Ishikawa (cell line): ENCODE measurements at regions not wholly inside any gene's neighbourhood (a gene's known extent, or its start where the extent isn't known, plus 50 kb on each side); places are given as distances from the start of the nearest gene placed in this dataset.

Experiments
- EP300 ChIP-seq: IDR thresholded peaks from 2 replicates; pipeline ENCODE4 v1.6.1; 2012; ENCODE audit warnings: borderline replicate concordance
- REST ChIP-seq: IDR thresholded peaks from 2 replicates; pipeline ENCODE4 v1.6.1; 2012; ENCODE audit warnings: low read depth, mild to moderate bottlenecking
- YY1 ChIP-seq: IDR thresholded peaks from 2 replicates; pipeline ENCODE4 v1.6.1; 2012; ENCODE audit warnings: low read depth
- TF ChIP-seq, protein P1 (sequence below): IDR thresholded peaks from 2 replicates; pipeline ENCODE4 v1.6.1; 2012
- TF ChIP-seq, protein P2 (sequence below): IDR thresholded peaks from 2 replicates; pipeline ENCODE4 v1.6.1; 2012

GRCh38 chr10:124239696-124240095 is 146.3 kb upstream of the CHST15 start:
- TF ChIP-seq, protein P1, sequence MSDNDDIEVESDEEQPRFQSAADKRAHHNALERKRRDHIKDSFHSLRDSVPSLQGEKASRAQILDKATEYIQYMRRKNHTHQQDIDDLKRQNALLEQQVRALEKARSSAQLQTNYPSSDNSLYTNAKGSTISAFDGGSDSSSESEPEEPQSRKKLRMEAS, result no peak
- TF ChIP-seq EP300, result no peak
- TF ChIP-seq REST, result no peak
- no peak for TF ChIP-seq YY1
- TF ChIP-seq, protein P2, sequence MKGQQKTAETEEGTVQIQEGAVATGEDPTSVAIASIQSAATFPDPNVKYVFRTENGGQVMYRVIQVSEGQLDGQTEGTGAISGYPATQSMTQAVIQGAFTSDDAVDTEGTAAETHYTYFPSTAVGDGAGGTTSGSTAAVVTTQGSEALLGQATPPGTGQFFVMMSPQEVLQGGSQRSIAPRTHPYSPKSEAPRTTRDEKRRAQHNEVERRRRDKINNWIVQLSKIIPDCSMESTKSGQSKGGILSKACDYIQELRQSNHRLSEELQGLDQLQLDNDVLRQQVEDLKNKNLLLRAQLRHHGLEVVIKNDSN, result no peak
